H1 (cell line): ENCODE measurements at regions not wholly inside any gene's neighbourhood (a gene's known extent, or its start where the extent isn't known, plus 50 kb on each side); places are given as distances from the start of the nearest gene placed in this dataset.

ENCODE experiments used
- CTCF ChIA-PET: fragments of 300-600 bp; sonication (Branson Sonifier 250); formaldehyde crosslinking; loops from one replicate; lab custom pipeline; 2021; ENCODE audit not compliant: partially characterized antibody; lab: Charles Lee
- POLR2A ChIA-PET: fragments of 300-600 bp; sonication (Branson Sonifier 250); formaldehyde crosslinking; loops from one replicate; lab custom pipeline; 2021; ENCODE audit warnings: inconsistent platforms; ENCODE audit not compliant: partially characterized antibody; lab: Charles Lee
- DNase-seq, 2 experiments: peaks; one replicate each; pipeline versions ENCODE4 v3.0.0 to v3.0.0-alpha.2; 2010 to 2022; ENCODE audit warnings: low spot score in 2 of 2, low read depth in 1 of 2, mixed read lengths in 1 of 2
- FAIRE-seq: peaks from 2 replicates; lab custom pipeline; 2011; peaks lifted over from hg19 to GRCh38; lab: Jason Lieb, UNC
- H2AFZ ChIP-seq: 2 replicates; pipeline ENCODE4 v1.8.1; 2012; ENCODE audit warnings: low read length, inconsistent platforms
- H2AK5ac ChIP-seq: 2 replicates; pipeline ENCODE4 v1.6.1; 2013; ENCODE audit warnings: low read depth, low read length
- H2BK120ac ChIP-seq: replicated peaks from 2 replicates; pipeline ENCODE3; 2013; ENCODE audit warnings: low read depth, low read length, inconsistent platforms
- H2BK12ac ChIP-seq: 2 replicates; pipeline ENCODE4 v1.6.1; 2013; ENCODE audit warnings: low read depth, low read length
- H2BK15ac ChIP-seq: 2 replicates; pipeline ENCODE4 v1.6.1; 2013; ENCODE audit warnings: low read length
- H2BK20ac ChIP-seq: 2 replicates; pipeline ENCODE4 v1.6.1; 2013; ENCODE audit warnings: low read length
- H2BK5ac ChIP-seq: 2 replicates; pipeline ENCODE4 v1.6.1; 2013; ENCODE audit warnings: low read depth, low read length
- H3K14ac ChIP-seq: 2 replicates; pipeline ENCODE4 v1.6.1; 2013; ENCODE audit warnings: inconsistent platforms; ENCODE audit not compliant: insufficient read length
- H3K18ac ChIP-seq: 2 replicates; pipeline ENCODE4 v1.6.1; 2013; ENCODE audit warnings: low read length; ENCODE audit errors: extremely low read depth
- H3K23ac ChIP-seq: 2 replicates; pipeline ENCODE4 v1.6.1; 2013; ENCODE audit warnings: inconsistent platforms; ENCODE audit not compliant: insufficient read length
- H3K23me2 ChIP-seq: 2 replicates; pipeline ENCODE4 v1.6.1; 2013; ENCODE audit warnings: low read depth, low read length
- H3K27ac ChIP-seq: 2 replicates; pipeline ENCODE4 v1.6.1; 2011; ENCODE audit warnings: low read depth, low read length, inconsistent platforms
- H3K27me3 ChIP-seq, 4 experiments: replicated peaks in 1 of 4; 1 replicate in 1 of 4; 2 replicates in 3 of 4; pipeline versions ENCODE4 v1.6.1 to v1.8.1; 2011 to 2013; ENCODE audit warnings: low read length in 3 of 4, mild to moderate bottlenecking in 3 of 4, inconsistent platforms in 2 of 4, mixed read lengths in 2 of 4, moderate library complexity in 1 of 4; ENCODE audit not compliant: control insufficient read depth in 3 of 4, insufficient read depth in 3 of 4; ENCODE audit errors: extremely low read depth in 1 of 4
- H3K36me3 ChIP-seq, 4 experiments: 2 replicates each; pipeline versions ENCODE4 v1.6.1 to v1.8.1; 2011 to 2013; ENCODE audit warnings: mild to moderate bottlenecking in 4 of 4, low read length in 3 of 4, moderate library complexity in 2 of 4, control low read depth in 1 of 4, inconsistent platforms in 1 of 4; ENCODE audit not compliant: insufficient read depth in 4 of 4, control insufficient read depth in 2 of 4
- H3K4ac ChIP-seq: replicated peaks from 2 replicates; pipeline ENCODE3; 2013; ENCODE audit warnings: low read length, low read depth, mixed read lengths, inconsistent platforms; ENCODE audit not compliant: insufficient read length
- H3K4me1 ChIP-seq, 4 experiments: replicated peaks in 1 of 4; 1 replicate in 1 of 4; 2 replicates in 3 of 4; pipeline versions ENCODE4 v1.6.1 to v1.8.1; 2011 to 2013; ENCODE audit warnings: low read length in 3 of 4, inconsistent platforms in 2 of 4, mixed read lengths in 1 of 4; ENCODE audit not compliant: insufficient read depth in 4 of 4, control insufficient read depth in 3 of 4
- H3K4me2 ChIP-seq, 2 experiments: 2 replicates each; pipeline versions ENCODE4 v1.6.1 to v1.8.1; 2011 to 2013; ENCODE audit warnings: low read depth in 2 of 2, low read length in 2 of 2, control low read depth in 1 of 2, inconsistent platforms in 1 of 2, mild to moderate bottlenecking in 1 of 2; ENCODE audit not compliant: insufficient read depth in 1 of 2
- H3K4me3 ChIP-seq, 4 experiments: fragments of 200-600, 300-600 bp in 1 of 4; sonication (generic), shearing (Covaris generic), sonication (Bioruptor Twin) in 1 of 4; 2 replicates each; pipeline versions ENCODE4 v1.5.1 to v1.8.1; 2011 to 2016; ENCODE audit warnings: low read length in 4 of 4, low read depth in 3 of 4, control low read depth in 2 of 4, inconsistent platforms in 2 of 4, mild to moderate bottlenecking in 2 of 4, mixed read lengths in 1 of 4, moderate library complexity in 1 of 4; ENCODE audit not compliant: insufficient read depth in 2 of 4; ENCODE audit errors: extremely low read depth in 1 of 4
- H3K56ac ChIP-seq: replicated peaks from 2 replicates; pipeline ENCODE3; 2013; ENCODE audit warnings: low read depth, mild to moderate bottlenecking, mixed read lengths, low read length, inconsistent platforms; ENCODE audit not compliant: insufficient read length
- H3K79me1 ChIP-seq: 2 replicates; pipeline ENCODE4 v1.6.1; 2013; ENCODE audit warnings: low read depth, low read length, control low read depth
- H3K79me2 ChIP-seq, 2 experiments: 2 replicates each; pipeline versions ENCODE4 v1.6.1 to v1.8.1; 2012 to 2013; ENCODE audit warnings: low read length in 2 of 2, mild to moderate bottlenecking in 2 of 2, inconsistent platforms in 1 of 2; ENCODE audit not compliant: insufficient read depth in 2 of 2, control insufficient read depth in 1 of 2
- H3K9ac ChIP-seq, 4 experiments: replicated peaks in 1 of 4; 1 replicate in 1 of 4; 2 replicates in 3 of 4; pipeline versions ENCODE4 v1.6.1 to v1.8.1; 2011 to 2013; ENCODE audit warnings: low read depth in 3 of 4, low read length in 3 of 4, control low read depth in 2 of 4, mild to moderate bottlenecking in 2 of 4, moderate library complexity in 2 of 4, inconsistent platforms in 1 of 4; ENCODE audit errors: extremely low read depth in 1 of 4
- H3K9me3 ChIP-seq, 2 experiments: 2 replicates each; pipeline versions ENCODE4 v1.6.1 to v1.8.1; 2012 to 2013; ENCODE audit warnings: mild to moderate bottlenecking in 2 of 2, moderate library complexity in 2 of 2, control low read depth in 1 of 2, inconsistent platforms in 1 of 2, low read depth in 1 of 2, low read length in 1 of 2, mixed read lengths in 1 of 2; ENCODE audit not compliant: insufficient read depth in 2 of 2
- H4K20me1 ChIP-seq, 2 experiments: replicated peaks in 1 of 2; 2 replicates each; pipeline versions ENCODE3 to v1.8.1; 2011 to 2013; ENCODE audit warnings: inconsistent platforms in 2 of 2, low read length in 2 of 2, mild to moderate bottlenecking in 1 of 2; ENCODE audit not compliant: insufficient read depth in 2 of 2, control insufficient read depth in 1 of 2
- H4K5ac ChIP-seq: 2 replicates; pipeline ENCODE4 v1.6.1; 2013; ENCODE audit warnings: low read length, low read depth, mixed read lengths, inconsistent platforms; ENCODE audit not compliant: insufficient read length
- H4K8ac ChIP-seq: 2 replicates; pipeline ENCODE4 v1.8.0; 2013; ENCODE audit warnings: mild to moderate bottlenecking, moderate library complexity, low read length, inconsistent platforms; ENCODE audit not compliant: insufficient read depth; ENCODE audit errors: extremely low read depth
- H4K91ac ChIP-seq: replicated peaks from 2 replicates; pipeline ENCODE3; 2013; ENCODE audit warnings: low read length, mixed read lengths, inconsistent platforms; ENCODE audit not compliant: insufficient read length
- CTCF ChIP-seq, 3 experiments: IDR thresholded peaks; 1 replicate in 2 of 3; 2 replicates in 1 of 3; pipeline versions ENCODE4 v1.5.1 to v1.6.1; 2011; ENCODE audit warnings: low read length in 3 of 3, mild to moderate bottlenecking in 3 of 3, inconsistent platforms in 2 of 3, low read depth in 1 of 3, moderate library complexity in 1 of 3; ENCODE audit not compliant: insufficient read depth in 1 of 3; ENCODE audit errors: control extremely low read depth in 1 of 3
- RAD21 ChIP-seq, 2 experiments: IDR thresholded peaks in 1 of 2; conservative IDR thresholded peaks in 1 of 2; 2 replicates each; pipeline ENCODE4 v1.6.1; 2011; ENCODE audit warnings: low read depth in 2 of 2, low read length in 2 of 2, improper control_type of control experiment in 1 of 2, inconsistent platforms in 1 of 2, mild to moderate bottlenecking in 1 of 2, moderate library complexity in 1 of 2
- RNF2 ChIP-seq: fragments of 200-900, 300-1000 bp; sonication (generic); IDR thresholded peaks from 2 replicates; pipeline ENCODE4 v1.7.1; 2016; ENCODE audit warnings: borderline replicate concordance, low read depth, mild to moderate bottlenecking, antibody characterized with exemption, low read length; ENCODE audit not compliant: poor library complexity, severe bottlenecking; ENCODE audit errors: missing control alignments
- WGBS, 2 experiments: shearing (Covaris generic) in 1 of 2; methylation state at CpG; one replicate each; pipeline versions ENCODE4 v1.1.6 to v1.1.7; 2013 to 2015; ENCODE audit warnings: low lambda C conversion rate in 2 of 2, mixed read lengths in 2 of 2, inconsistent platforms in 1 of 2, low coverage in 1 of 2, missing lambda C conversion rate in 1 of 2; ENCODE audit not compliant: insufficient replicate concordance in 2 of 2, insufficient coverage in 1 of 2, insufficient read length in 1 of 2; ENCODE audit errors: extremely low coverage in 1 of 2, missing lambda C conversion rate in 1 of 2; 5-methylcytosine and 5-hydroxymethylcytosine counted together

GRCh38 chr10:78602201-78602932, 466.4 kb upstream of the ZMIZ1 start:
- Histone ChIP-seq H4K91ac (no peak overlapping the region), H3K4me1 (no peaks in the 10 kb centered on the region), H3K27ac (no peak overlapping the region), H3K79me1 (no peaks in the 10 kb centered on the region; the same call in 1 of the 2 replicates), H2AK5ac (no peak overlapping the region), H2BK5ac (no peak overlapping the region), H3K14ac (no peak overlapping the region), H3K9me3 (no peaks in the 10 kb centered on the region), H3K18ac (no peak overlapping the region), H3K27me3 (no peaks in the 10 kb centered on the region; a peak in 1 of 7 replicates), H4K20me1 (no peaks in the 10 kb centered on the region), H3K79me2 (no peaks in the 10 kb centered on the region), H3K4ac (no peak overlapping the region), H2BK20ac (no peak overlapping the region), H3K56ac (no peak overlapping the region), H3K36me3 (no peaks in the 10 kb centered on the region), H3K4me3 (no peak overlapping the region), H2BK15ac (no peak overlapping the region), H2BK12ac (no peak overlapping the region), H4K8ac (no peak overlapping the region), H3K9ac (no peak overlapping the region), H2BK120ac (no peak overlapping the region), H4K5ac (no peak overlapping the region), H2AFZ (no peak overlapping the region), H3K23me2 (no peaks in the 10 kb centered on the region), H3K23ac (no peak overlapping the region), H3K4me2 (no peak overlapping the region)
- ChIA-PET CTCF (no interaction called here), POLR2A (no interaction called here)
- DNase-seq (no peak), FAIRE-seq (no peak)
- no peak for TF ChIP-seq RNF2
- peak; percentile 18 to 47; a peak in 1 of 4 replicates for TF ChIP-seq RAD21 (IDR thresholded peaks at IDR 0.05 in 1 of 2, conservative IDR thresholded peaks at IDR 0.05 in 1 of 2; ENCODE audit: low read depth in 2 of 2, low read length in 2 of 2)
- 0 out of 4 replicates have a peak, but pooled peaks of 1 of the 3 experiments have one; percentile 10 for TF ChIP-seq CTCF (IDR thresholded peaks at IDR 0.05; ENCODE audit: control extremely low read depth in 1 of 3, insufficient read depth in 1 of 3, low read depth in 1 of 3, low read length in 3 of 3)
- 89% methylated on average over 12 of the region's 12 CpGs; no CpG with 5 or more reads in 1 of the 2 experiments for WGBS, 2 experiments
